ENCODE measurements at regions not wholly inside any gene's neighbourhood (a gene's known extent, or its start where the extent isn't known, plus 50 kb on each side); places are given as distances from the start of the nearest gene placed in this dataset.

GRCh38 chr6:164404812-164405488 lies 904.5 kb downstream of the C6orf118 start:
- TF ChIP-seq, protein P1, sequence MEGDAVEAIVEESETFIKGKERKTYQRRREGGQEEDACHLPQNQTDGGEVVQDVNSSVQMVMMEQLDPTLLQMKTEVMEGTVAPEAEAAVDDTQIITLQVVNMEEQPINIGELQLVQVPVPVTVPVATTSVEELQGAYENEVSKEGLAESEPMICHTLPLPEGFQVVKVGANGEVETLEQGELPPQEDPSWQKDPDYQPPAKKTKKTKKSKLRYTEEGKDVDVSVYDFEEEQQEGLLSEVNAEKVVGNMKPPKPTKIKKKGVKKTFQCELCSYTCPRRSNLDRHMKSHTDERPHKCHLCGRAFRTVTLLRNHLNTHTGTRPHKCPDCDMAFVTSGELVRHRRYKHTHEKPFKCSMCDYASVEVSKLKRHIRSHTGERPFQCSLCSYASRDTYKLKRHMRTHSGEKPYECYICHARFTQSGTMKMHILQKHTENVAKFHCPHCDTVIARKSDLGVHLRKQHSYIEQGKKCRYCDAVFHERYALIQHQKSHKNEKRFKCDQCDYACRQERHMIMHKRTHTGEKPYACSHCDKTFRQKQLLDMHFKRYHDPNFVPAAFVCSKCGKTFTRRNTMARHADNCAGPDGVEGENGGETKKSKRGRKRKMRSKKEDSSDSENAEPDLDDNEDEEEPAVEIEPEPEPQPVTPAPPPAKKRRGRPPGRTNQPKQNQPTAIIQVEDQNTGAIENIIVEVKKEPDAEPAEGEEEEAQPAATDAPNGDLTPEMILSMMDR (IDR thresholded peaks at IDR 0.05; ENCODE audit: low read depth, low read length, missing control alignments) = no peak
- no peak for DNase-seq (ENCODE audit: extremely low read depth, low read depth)
- H3K4me3 ChIP-seq (replicated peaks; ENCODE audit: low read depth, low read length) = no peak overlapping the region

DNA sequence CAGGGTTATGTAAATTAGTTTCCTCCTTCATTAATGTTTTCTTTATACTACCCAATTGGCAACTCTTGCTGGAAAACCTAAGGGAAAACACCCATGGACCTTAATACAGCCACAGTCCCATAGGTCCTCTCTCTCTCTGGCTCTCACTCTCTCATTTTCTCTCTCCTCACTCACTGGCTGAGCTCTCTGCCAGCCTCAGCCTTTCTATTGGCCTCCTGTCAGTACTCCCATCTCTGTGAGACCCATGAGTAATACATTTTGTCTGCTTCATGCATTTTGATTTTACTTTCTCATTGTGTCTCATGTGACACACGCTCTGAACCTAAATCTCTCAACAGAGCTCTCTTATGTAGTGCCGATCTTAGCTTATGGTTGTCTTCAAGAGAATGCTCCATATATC lies 907.5 kb downstream of the C6orf118 start:
- no peak overlapping the region for H3K4me3 ChIP-seq (replicated peaks; ENCODE audit: low read depth, low read length)
- no peak for DNase-seq (ENCODE audit: extremely low read depth, low read depth)
- TF ChIP-seq, protein P1 (IDR thresholded peaks at IDR 0.05; ENCODE audit: low read depth, low read length, missing control alignments) = no peak

DNA sequence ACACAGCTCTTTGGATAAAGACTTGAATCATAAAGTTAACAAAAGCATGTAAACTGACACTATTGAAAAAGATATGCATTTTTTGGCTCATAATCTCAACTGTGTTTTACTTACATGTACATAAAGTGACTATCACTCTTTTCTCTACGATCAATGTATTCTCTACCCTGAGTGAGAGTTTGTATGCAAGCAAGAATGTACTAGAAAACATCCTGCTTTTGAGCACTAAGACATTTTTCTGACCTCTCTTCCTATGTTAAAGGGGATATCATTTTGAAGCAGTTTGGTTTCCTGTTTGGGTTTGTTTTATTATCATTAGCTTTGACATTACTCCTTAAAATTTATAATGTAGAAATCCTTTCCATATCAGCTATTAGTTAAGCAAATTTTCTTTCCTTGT lies 910.8 kb downstream of the C6orf118 start:
- TF ChIP-seq, protein P1 (IDR thresholded peaks at IDR 0.05; ENCODE audit: low read depth, low read length, missing control alignments) = no peak
- H3K4me3 ChIP-seq (replicated peaks; ENCODE audit: low read depth, low read length) = no peak overlapping the region
- no peak for DNase-seq (ENCODE audit: extremely low read depth, low read depth)

- no peak overlapping the region for H3K4me3 ChIP-seq (replicated peaks; ENCODE audit: low read depth, low read length)
- TF ChIP-seq, protein P1 (IDR thresholded peaks at IDR 0.05; ENCODE audit: low read depth, low read length, missing control alignments) = no peak
- DNase-seq (ENCODE audit: extremely low read depth, low read depth) = no peak
These were observed 913.0 kb downstream of the C6orf118 start for GRCh38 chr6:164396071-164397047.

- TF ChIP-seq, protein P1 (IDR thresholded peaks at IDR 0.05; ENCODE audit: low read depth, low read length, missing control alignments) = no peak
- H3K4me3 ChIP-seq (replicated peaks; ENCODE audit: low read depth, low read length) = no peak overlapping the region
- no peak for DNase-seq (ENCODE audit: extremely low read depth, low read depth)
These were observed 929.6 kb downstream of the C6orf118 start for GRCh38 chr6:164379795-164380194.

- H3K4me3 ChIP-seq (replicated peaks; ENCODE audit: low read depth, low read length) = no peak overlapping the region
- TF ChIP-seq, protein P1 (IDR thresholded peaks at IDR 0.05; ENCODE audit: low read depth, low read length, missing control alignments) = no peak
- DNase-seq (ENCODE audit: extremely low read depth, low read depth) = no peak
These were observed 931.1 kb downstream of the C6orf118 start for GRCh38 chr6:164378330-164378729.

Measured in HFF-Myc (cell line).